SK-N-SH treated with all-trans-retinoic acid at 6 μM for 48 hours (cell line): ENCODE measurements at regions not wholly inside any gene's neighbourhood (a gene's known extent, or its start where the extent isn't known, plus 50 kb on each side); places are given as distances from the start of the nearest gene placed in this dataset.

Experiments
- ATAC-seq: fragments of 200-7000 bp; cut with Tn5 transposase; 3 replicates; pipeline ENCODE4 v1.9.1; 2020; ENCODE audit warnings: mild to moderate bottlenecking, moderate library complexity
- ARNTL ChIP-seq: fragments of 450-650 bp; formaldehyde crosslinking; IDR thresholded peaks from 2 replicates; pipeline ENCODE4 v1.5.0; 2020; ENCODE audit warnings: low read depth, mild to moderate bottlenecking, moderate library complexity, borderline replicate concordance
- BACH2 ChIP-seq: fragments of 250-450 bp; sonication (Bioruptor Pico); IDR thresholded peaks from 2 replicates; pipeline ENCODE4 v1.9.0; 2021; ENCODE audit warnings: mild to moderate bottlenecking, borderline replicate concordance
- CSDC2 ChIP-seq: fragments of 250-450 bp; sonication (Bioruptor Pico); IDR thresholded peaks from 2 replicates; pipeline ENCODE4 v1.5.0; 2020; ENCODE audit warnings: mild to moderate bottlenecking, moderate library complexity
- ESRRG ChIP-seq: fragments of 250-450 bp; sonication (Bioruptor Pico); IDR thresholded peaks from 2 replicates; pipeline ENCODE4 v1.6.1; 2021; ENCODE audit warnings: mild to moderate bottlenecking
- GLIS3 ChIP-seq: fragments of 250-450 bp; sonication (Bioruptor Pico); IDR thresholded peaks from 2 replicates; pipeline ENCODE4 v1.5.0; 2020; ENCODE audit warnings: mild to moderate bottlenecking, moderate library complexity
- OSR1 ChIP-seq: fragments of 250-450 bp; sonication (Bioruptor Pico); IDR thresholded peaks from 2 replicates; pipeline ENCODE4 v1.8.0; 2022; ENCODE audit warnings: moderate library complexity, mild to moderate bottlenecking, inconsistent platforms
- PPARA ChIP-seq: fragments of 250-450 bp; sonication (Bioruptor Pico); IDR thresholded peaks from 2 replicates; pipeline ENCODE4 v1.5.0; 2020; ENCODE audit warnings: mild to moderate bottlenecking, borderline replicate concordance
- RARB ChIP-seq: fragments of 250-450 bp; sonication (Bioruptor Pico); IDR thresholded peaks from 2 replicates; pipeline ENCODE4 v1.8.0; 2021; ENCODE audit warnings: mild to moderate bottlenecking, moderate library complexity
- SNAI2 ChIP-seq: fragments of 250-450 bp; sonication (Bioruptor Pico); IDR thresholded peaks from 2 replicates; pipeline ENCODE4 v1.5.0; 2020; ENCODE audit warnings: mild to moderate bottlenecking, moderate library complexity
- TCF4 ChIP-seq: fragments of 250-450 bp; sonication (Bioruptor Pico); IDR thresholded peaks from 2 replicates; pipeline ENCODE4 v1.8.0; 2021; ENCODE audit warnings: mild to moderate bottlenecking, moderate library complexity, borderline replicate concordance
- TOX ChIP-seq: fragments of 250-450 bp; sonication (Bioruptor Pico); IDR thresholded peaks from 2 replicates; pipeline ENCODE4 v1.8.0; 2021; ENCODE audit warnings: mild to moderate bottlenecking, moderate library complexity, borderline replicate concordance
- ZC3H10 ChIP-seq: fragments of 250-450 bp; sonication (Bioruptor Pico); IDR thresholded peaks from 2 replicates; pipeline ENCODE4 v1.5.1; 2021; ENCODE audit warnings: mild to moderate bottlenecking, moderate library complexity
- ZFP30 ChIP-seq: fragments of 450-650 bp; formaldehyde crosslinking; IDR thresholded peaks from 2 replicates; pipeline ENCODE4 v1.5.0; 2022; ENCODE audit warnings: mild to moderate bottlenecking, moderate library complexity
- ZNF565 ChIP-seq: fragments of 450-650 bp; formaldehyde crosslinking; conservative IDR thresholded peaks from 2 replicates; pipeline ENCODE4 v1.5.0; 2020; ENCODE audit warnings: low read depth, mild to moderate bottlenecking, moderate library complexity
- ZNF70 ChIP-seq: fragments of 450-650 bp; formaldehyde crosslinking; IDR thresholded peaks from 2 replicates; pipeline ENCODE4 v1.5.0; 2020; ENCODE audit warnings: mild to moderate bottlenecking, moderate library complexity
- TF ChIP-seq, protein P1 (sequence below): fragments of 250-450 bp; sonication (Bioruptor Pico); IDR thresholded peaks from 2 replicates; pipeline ENCODE4 v1.5.0; 2020; ENCODE audit warnings: mild to moderate bottlenecking, moderate library complexity
- TF ChIP-seq, protein P2 (sequence below): fragments of 250-450 bp; sonication (Bioruptor Pico); IDR thresholded peaks from 2 replicates; pipeline ENCODE4 v1.8.0; 2021; ENCODE audit warnings: low read depth, mild to moderate bottlenecking, moderate library complexity, borderline replicate concordance
- TF ChIP-seq, protein P3 (sequence below): fragments of 250-450 bp; sonication (Bioruptor Pico); IDR thresholded peaks from 2 replicates; pipeline ENCODE4 v1.8.0; 2020; ENCODE audit warnings: mild to moderate bottlenecking, moderate library complexity, borderline replicate concordance
- TF ChIP-seq, protein P4 (sequence below): fragments of 250-450 bp; sonication (Bioruptor Pico); IDR thresholded peaks from 2 replicates; pipeline ENCODE4 v1.5.1; 2020; ENCODE audit warnings: low read depth, mild to moderate bottlenecking, moderate library complexity

DNA sequence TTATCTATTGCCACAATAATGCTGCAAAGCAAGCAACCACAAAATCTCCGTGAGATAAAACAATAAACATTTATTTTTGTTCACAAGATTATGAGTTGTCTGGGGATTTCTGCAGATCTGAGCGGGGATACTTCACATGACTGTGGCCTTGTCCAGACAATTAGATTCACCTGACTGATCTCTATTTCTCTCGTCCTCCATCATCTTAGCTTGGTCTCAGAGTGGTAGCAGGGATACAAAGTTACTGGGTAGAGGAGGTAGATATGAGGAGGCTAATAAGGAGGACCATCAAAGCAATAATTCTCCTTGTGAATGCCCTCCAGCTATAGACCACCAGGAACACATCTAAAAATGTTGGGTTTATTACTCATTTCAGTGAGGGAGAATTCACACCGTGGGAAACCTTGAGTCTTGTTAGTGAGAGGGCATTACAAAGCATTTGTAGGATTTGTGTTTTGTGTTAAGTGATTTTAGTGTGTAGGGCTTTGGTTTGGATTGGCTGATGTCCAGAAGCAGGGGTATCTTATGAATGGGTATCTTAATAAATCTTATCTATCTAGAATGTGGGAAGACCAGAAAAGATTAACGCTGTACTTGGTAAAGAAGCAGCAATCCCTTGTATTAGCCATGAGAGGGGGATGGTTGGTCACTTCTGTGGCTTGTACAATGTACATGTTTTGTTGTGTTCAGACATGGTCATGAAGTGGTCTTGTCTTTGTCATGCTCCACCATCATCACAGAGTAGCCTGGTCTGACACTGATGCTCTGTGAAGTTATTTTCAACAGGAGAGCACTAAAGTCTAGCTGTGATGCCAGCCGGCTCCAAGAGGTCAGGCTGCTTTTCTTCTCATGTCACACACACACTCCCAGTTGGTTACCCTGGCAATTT is 287.6 kb upstream of the STT3B start:
- no peak for ATAC-seq
- TF ChIP-seq, protein P1, sequence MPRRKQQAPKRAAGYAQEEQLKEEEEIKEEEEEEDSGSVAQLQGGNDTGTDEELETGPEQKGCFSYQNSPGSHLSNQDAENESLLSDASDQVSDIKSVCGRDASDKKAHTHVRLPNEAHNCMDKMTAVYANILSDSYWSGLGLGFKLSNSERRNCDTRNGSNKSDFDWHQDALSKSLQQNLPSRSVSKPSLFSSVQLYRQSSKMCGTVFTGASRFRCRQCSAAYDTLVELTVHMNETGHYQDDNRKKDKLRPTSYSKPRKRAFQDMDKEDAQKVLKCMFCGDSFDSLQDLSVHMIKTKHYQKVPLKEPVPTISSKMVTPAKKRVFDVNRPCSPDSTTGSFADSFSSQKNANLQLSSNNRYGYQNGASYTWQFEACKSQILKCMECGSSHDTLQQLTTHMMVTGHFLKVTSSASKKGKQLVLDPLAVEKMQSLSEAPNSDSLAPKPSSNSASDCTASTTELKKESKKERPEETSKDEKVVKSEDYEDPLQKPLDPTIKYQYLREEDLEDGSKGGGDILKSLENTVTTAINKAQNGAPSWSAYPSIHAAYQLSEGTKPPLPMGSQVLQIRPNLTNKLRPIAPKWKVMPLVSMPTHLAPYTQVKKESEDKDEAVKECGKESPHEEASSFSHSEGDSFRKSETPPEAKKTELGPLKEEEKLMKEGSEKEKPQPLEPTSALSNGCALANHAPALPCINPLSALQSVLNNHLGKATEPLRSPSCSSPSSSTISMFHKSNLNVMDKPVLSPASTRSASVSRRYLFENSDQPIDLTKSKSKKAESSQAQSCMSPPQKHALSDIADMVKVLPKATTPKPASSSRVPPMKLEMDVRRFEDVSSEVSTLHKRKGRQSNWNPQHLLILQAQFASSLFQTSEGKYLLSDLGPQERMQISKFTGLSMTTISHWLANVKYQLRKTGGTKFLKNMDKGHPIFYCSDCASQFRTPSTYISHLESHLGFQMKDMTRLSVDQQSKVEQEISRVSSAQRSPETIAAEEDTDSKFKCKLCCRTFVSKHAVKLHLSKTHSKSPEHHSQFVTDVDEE = no peak
- TF ChIP-seq OSR1 (CRISPR knock-in tag) = no peak
- TF ChIP-seq, protein P2, sequence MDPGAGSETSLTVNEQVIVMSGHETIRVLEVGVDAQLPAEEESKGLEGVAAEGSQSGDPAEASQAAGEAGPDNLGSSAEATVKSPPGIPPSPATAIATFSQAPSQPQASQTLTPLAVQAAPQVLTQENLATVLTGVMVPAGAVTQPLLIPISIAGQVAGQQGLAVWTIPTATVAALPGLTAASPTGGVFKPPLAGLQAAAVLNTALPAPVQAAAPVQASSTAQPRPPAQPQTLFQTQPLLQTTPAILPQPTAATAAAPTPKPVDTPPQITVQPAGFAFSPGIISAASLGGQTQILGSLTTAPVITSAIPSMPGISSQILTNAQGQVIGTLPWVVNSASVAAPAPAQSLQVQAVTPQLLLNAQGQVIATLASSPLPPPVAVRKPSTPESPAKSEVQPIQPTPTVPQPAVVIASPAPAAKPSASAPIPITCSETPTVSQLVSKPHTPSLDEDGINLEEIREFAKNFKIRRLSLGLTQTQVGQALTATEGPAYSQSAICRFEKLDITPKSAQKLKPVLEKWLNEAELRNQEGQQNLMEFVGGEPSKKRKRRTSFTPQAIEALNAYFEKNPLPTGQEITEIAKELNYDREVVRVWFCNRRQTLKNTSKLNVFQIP (CRISPR knock-in tag) = no peak
- TF ChIP-seq TCF4 (CRISPR knock-in tag) = no peak
- no peak for TF ChIP-seq ZC3H10
- no peak for TF ChIP-seq GLIS3 (CRISPR knock-in tag)
- no peak for TF ChIP-seq RARB (CRISPR knock-in tag)
- no peak for TF ChIP-seq SNAI2
- TF ChIP-seq ESRRG (CRISPR knock-in tag) = no peak
- TF ChIP-seq PPARA (CRISPR knock-in tag) = no peak
- TF ChIP-seq TOX (CRISPR knock-in tag) = no peak
- no peak for TF ChIP-seq ZNF565 (CRISPR knock-in tag)
- no peak for TF ChIP-seq ZFP30 (CRISPR knock-in tag)
- TF ChIP-seq, protein P3, sequence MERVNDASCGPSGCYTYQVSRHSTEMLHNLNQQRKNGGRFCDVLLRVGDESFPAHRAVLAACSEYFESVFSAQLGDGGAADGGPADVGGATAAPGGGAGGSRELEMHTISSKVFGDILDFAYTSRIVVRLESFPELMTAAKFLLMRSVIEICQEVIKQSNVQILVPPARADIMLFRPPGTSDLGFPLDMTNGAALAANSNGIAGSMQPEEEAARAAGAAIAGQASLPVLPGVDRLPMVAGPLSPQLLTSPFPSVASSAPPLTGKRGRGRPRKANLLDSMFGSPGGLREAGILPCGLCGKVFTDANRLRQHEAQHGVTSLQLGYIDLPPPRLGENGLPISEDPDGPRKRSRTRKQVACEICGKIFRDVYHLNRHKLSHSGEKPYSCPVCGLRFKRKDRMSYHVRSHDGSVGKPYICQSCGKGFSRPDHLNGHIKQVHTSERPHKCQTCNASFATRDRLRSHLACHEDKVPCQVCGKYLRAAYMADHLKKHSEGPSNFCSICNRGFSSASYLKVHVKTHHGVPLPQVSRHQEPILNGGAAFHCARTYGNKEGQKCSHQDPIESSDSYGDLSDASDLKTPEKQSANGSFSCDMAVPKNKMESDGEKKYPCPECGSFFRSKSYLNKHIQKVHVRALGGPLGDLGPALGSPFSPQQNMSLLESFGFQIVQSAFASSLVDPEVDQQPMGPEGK (CRISPR knock-in tag) = no peak

DNA sequence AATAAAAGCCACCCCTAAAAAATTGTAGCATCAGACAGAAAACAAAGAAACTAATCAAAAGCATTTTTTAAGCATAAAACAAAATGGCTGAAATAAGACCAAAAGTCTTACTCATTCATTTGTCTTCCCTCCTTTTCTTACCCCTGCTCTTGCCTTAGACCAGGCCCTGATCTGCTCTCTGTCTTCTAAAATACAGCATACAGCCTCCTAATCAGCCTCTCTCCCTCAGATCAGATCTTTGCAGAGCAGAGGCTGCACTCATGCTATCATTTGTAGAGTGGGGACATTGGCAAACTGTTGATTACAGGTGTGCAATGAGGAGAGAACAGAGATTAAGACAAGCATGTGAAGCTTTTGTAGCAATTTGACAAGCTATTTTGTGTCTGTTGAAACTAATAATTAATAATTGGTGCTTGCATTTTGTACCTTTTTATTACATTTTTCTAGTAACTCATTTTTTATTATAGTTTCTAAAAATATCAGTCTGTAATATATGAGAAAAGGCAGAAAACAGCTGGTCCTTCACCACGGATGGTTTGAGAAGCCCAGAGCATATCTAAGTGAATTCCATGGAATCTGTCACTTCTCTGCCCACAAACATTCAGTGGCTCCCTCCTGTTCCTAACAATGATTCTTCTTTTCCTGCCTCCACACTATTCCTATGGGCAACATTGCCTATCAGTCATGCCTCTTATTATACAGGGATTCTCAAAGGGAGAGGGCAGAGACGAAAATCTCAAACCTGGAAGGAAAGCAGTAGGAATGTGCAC is 286.2 kb upstream of the STT3B start:
- no peak for TF ChIP-seq ZNF565 (CRISPR knock-in tag)
- no peak for ATAC-seq

DNA sequence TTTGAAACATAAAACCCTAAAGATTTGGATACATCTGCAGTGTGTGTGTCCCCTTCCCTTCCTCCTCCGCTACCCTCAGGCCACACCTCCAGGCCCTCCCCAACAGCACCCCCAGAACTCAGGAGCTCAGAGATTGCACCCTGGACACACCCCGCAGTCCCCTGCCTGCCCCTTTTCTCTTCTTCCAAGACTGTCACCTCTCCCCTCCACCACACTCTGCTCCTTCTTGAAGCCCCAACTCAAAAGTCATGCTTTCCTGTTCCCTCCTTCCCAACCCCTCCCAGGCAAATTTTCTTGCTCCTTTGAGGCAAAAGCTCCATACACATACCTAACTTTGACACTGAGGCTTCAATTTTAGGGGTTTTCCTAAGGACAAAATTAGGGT is 285.7 kb upstream of the STT3B start:
- no peak for TF ChIP-seq BACH2 (CRISPR knock-in tag)
- TF ChIP-seq, protein P4, sequence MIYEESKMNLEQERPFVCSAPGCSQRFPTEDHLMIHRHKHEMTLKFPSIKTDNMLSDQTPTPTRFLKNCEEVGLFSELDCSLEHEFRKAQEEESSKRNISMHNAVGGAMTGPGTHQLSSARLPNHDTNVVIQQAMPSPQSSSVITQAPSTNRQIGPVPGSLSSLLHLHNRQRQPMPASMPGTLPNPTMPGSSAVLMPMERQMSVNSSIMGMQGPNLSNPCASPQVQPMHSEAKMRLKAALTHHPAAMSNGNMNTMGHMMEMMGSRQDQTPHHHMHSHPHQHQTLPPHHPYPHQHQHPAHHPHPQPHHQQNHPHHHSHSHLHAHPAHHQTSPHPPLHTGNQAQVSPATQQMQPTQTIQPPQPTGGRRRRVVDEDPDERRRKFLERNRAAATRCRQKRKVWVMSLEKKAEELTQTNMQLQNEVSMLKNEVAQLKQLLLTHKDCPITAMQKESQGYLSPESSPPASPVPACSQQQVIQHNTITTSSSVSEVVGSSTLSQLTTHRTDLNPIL = no peak
- TF ChIP-seq ZNF70 (CRISPR knock-in tag) = no peak
- TF ChIP-seq, protein P1 = no peak
- no peak for TF ChIP-seq RARB (CRISPR knock-in tag)
- no peak for TF ChIP-seq SNAI2
- no peak for TF ChIP-seq GLIS3 (CRISPR knock-in tag)
- TF ChIP-seq, protein P2 (CRISPR knock-in tag) = no peak
- no peak for TF ChIP-seq ESRRG (CRISPR knock-in tag)
- TF ChIP-seq ZC3H10 = no peak
- no peak for TF ChIP-seq CSDC2 (CRISPR knock-in tag)
- TF ChIP-seq ARNTL = no peak
- TF ChIP-seq TCF4 (CRISPR knock-in tag) = no peak

More for the DNA sequence above, 285.7 kb upstream of the STT3B start:
- no peak for ATAC-seq
